ENCODE measurements at regions not wholly inside any gene's neighbourhood (a gene's known extent, or its start where the extent isn't known, plus 50 kb on each side); places are given as distances from the start of the nearest gene placed in this dataset.
"Not testable (repeated sequence)": the region's sequence is repeated elsewhere in the genome, so short reads cannot be mapped to it uniquely, and the experiment has no call there.

DNA sequence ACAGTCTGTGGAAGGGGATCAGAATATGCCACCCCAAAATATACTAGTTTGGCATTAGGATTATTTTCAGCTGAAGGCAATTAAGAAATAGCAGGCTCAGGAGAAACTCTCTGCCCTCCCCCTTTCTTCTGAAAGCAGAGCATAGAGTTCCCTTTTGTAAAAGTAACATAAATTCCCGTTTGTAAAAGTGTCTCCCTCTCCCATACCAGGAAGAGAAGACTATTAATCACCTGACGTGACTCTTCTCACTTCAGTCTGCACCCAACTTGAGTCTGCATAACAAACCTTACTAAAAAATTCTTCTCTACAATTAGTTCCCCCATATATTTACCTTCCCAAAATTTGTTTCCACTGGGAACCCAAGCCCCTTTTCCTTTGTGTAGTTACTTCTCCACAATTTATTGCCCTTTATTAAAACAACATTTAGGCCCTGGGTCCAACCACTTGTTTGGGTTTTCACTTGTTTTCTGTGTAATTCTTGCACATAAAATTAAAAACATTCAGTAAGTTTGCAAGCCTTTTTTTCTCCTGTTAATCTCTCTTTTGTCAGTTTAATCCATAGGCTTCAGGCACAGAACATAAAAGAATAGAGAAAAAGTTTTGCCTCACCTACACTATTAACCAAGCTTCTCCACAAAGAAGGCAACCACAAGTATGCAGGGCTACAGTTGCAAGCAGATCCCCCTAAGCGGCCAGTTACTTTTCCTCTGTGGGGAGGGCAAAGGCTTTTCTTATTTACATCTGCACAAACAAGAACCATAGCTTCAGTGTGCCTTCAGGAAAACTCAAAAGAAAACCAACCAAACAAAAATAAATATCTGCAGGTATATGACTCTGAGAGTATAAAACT is 73.8 kb upstream of the EPCAM start:
- DNase-seq (ENCODE audit: low spot score): no peak

- DNase-seq (ENCODE audit: low spot score): no peak
These were observed 75.1 kb upstream of the EPCAM start for GRCh38 chr2:47293976-47294375.

DNA sequence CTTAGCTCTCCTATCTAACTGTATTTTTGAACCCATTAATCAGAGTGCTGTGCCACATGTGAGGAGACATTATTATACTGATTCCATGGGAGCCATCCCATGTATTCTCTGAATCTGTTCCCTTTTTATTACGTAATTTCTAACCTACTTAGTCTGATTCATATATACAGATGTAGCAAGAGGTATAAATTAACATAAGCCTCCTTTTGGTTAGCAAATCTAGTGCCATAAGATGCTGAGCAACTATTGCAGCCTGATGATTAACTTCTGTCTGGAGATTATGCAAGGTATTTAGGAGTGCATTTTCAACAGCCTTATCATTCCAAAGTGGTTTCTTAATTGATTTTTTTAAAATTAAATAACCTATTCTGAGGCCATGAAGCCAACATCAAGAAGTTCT is 80.2 kb upstream of the EPCAM start:
- peak; percentile 70 for DNase-seq (ENCODE audit: low spot score)

- DNase-seq (ENCODE audit: low spot score): no peak
These were observed 85.5 kb upstream of the EPCAM start for GRCh38 chr2:47283659-47284058.

GRCh38 chr2:47282621-47283272 is 86.4 kb upstream of the EPCAM start:
- DNase-seq (ENCODE audit: low spot score): no peak

DNA sequence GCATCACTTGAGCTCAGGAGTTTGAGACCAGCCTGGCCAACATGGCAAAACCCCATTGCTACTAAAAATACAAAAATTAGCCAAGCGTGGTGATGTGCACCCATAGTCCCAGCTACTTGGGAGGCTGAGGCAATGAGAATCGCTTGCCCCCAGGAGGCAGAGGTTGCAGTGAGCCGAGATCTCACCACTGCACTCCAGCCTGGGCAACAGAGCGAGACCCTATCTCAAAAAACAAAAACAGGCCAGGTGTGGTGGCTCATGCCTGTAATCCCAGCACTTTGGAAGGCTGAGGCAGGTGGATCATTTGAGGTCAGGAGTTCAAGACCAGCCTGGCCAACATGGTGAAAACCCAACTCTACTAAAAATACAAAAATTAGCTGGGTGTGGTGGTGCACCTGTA is 89.6 kb upstream of the EPCAM start:
- DNase-seq (ENCODE audit: low spot score): not testable (repeated sequence)

GRCh38 chr2:47277987-47278386 is 91.1 kb upstream of the EPCAM start:
- DNase-seq (ENCODE audit: low spot score): no peak

GRCh38 chr2:47277187-47277586 is 91.9 kb upstream of the EPCAM start:
- no peak for DNase-seq (ENCODE audit: low spot score)

- DNase-seq (ENCODE audit: low spot score): no peak
These were observed 93.0 kb upstream of the EPCAM start for GRCh38 chr2:47276061-47276460.

GRCh38 chr2:47274054-47274782 is 94.9 kb upstream of the EPCAM start:
- DNase-seq (ENCODE audit: low spot score): peak; percentile 48

- no peak for DNase-seq (ENCODE audit: low spot score)
These were observed 96.0 kb upstream of the EPCAM start for GRCh38 chr2:47272905-47273758.

- DNase-seq (ENCODE audit: low spot score): peak; percentile 75
These were observed 95.9 kb upstream of the CALM2 start for GRCh38 chr2:47272031-47272864.

DNA sequence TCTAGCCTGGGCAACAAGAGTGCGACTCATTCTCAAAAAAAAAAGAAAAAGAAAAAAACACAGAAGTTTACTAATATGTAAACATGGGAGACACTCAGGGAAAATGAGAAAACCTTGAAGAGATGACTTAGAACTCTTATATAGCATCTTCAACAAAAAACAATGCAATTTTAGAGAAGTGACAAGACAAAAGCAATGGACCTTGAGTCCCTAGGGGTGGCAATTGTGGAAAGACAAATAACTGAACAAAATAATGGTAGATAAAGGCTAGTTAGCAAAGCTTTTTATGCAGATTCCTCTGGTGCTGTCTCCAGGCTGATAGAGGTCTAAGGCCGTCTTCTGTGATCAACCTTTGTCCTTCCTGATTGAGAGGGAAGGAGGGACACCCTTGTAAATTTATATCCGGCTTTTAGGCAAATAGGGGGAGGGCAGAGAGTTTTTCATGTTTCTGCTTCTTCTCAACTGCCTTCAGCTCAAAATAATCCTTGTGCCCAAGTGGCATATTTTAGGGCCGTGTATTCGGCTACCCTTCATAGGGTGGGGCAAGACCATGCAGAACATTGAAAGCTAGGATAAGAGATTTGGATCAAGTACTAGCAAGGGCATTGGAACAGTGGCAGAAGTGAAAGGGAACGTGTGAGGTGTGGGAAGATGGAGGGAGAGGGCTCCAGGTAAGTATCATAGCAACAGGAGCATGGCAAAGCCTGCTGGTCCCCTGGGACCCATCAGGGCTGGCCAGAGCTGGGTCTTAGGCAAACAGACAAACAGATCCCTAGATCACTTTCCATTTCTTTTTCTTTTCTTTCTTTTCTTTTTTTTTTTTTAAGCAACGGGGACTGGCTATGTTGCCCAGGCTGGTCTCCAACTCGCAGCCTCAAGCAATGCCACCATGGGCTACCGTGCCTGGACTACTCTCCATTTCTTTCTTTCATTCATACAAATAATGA is 95.0 kb upstream of the CALM2 start:
- no peak for DNase-seq (ENCODE audit: low spot score)

- DNase-seq (ENCODE audit: low spot score): no peak
These were observed 94.1 kb upstream of the CALM2 start for GRCh38 chr2:47270421-47270820.

GRCh38 chr2:47269316-47270232 is 93.3 kb upstream of the CALM2 start:
- peak; percentile 94 for DNase-seq (ENCODE audit: low spot score)

DNA sequence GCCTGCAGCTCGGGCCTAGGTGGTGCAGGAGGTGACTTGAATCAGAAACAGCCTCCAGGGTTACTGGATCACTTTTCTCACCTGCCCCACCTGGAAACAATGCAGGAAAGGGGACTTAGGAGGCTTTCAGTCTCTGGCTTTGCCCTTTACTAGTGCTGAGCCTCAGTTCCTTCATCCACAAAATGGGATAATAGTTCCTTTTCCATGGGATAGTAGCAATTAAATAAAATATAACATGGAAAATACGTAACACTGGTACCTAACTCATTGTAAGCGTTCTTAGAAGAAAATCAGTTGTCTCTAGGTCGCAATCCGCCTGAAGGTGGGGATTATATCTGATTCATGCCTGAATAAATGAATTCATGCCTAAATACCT is 91.4 kb upstream of the CALM2 start:
- no peak for DNase-seq (ENCODE audit: low spot score)

- DNase-seq (ENCODE audit: low spot score): no peak
These were observed 90.8 kb upstream of the CALM2 start for GRCh38 chr2:47266939-47267710.

DNA sequence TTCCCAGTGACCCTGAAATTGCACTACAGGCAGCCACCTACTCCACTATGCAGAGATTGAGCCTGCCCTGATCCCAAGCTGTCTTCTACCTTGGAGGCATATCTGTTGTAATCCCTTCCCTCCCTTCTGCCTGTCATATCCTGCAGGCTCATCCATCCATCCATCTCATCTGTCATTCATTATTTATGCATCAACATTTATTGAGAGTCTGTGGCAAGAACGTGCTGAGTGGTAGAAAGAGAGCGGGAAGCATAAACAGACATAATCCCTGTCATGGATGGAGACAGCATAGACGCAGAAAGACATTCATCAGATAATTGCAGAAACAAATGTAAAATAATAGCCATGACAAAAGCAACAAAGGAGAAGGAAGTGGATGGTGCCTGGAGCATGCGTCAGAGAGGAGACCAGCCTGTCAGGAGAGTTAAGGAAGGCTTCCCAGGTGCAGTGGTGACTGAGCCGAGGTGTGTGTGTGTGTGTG is 89.5 kb upstream of the CALM2 start:
- no peak for DNase-seq (ENCODE audit: low spot score)
